A549 (cell line): ENCODE measurements at regions not wholly inside any gene's neighbourhood (a gene's known extent, or its start where the extent isn't known, plus 50 kb on each side); places are given as distances from the start of the nearest gene placed in this dataset.

Experiments
- JUNB ChIP-seq: fragments of >200 bp; sonication (Bioruptor Twin); formaldehyde crosslinking; IDR thresholded peaks from 2 replicates; pipeline ENCODE4 v1.6.1; 2016
- POLR2A ChIP-seq: IDR thresholded peaks from 2 replicates; pipeline ENCODE4 v1.6.1; 2012; ENCODE audit warnings: mild to moderate bottlenecking, low read length
- POLR2AphosphoS2 ChIP-seq: conservative IDR thresholded peaks from 2 replicates; pipeline ENCODE4 v1.6.1; 2012; ENCODE audit warnings: low read length, improper control_type of control experiment, inconsistent platforms

- TF ChIP-seq POLR2A (no peak), JUNB (no peak), POLR2AphosphoS2 (no peak)
Measured at GRCh38 chr12:72136792-72137191, 135.4 kb upstream of the TRHDE start.
